Calu3 (cell line): ENCODE measurements at regions not wholly inside any gene's neighbourhood (a gene's known extent, or its start where the extent isn't known, plus 50 kb on each side); places are given as distances from the start of the nearest gene placed in this dataset.

Experiments used
- BruUV-seq: library from RNA; stranded (reverse); fragments of 400-500 nt; replicated peaks from 2 replicates; lab custom pipeline; 2021; lab: Mats Ljungman, UMichigan
- CTCF ChIA-PET: fragments of 300-600 bp; sonication (Branson Sonifier 250); formaldehyde crosslinking; loops from one replicate; lab custom pipeline; 2022; ENCODE audit warnings: antibody characterized with exemption; lab: Charles Lee
- DNase-seq: peaks from one replicate; pipeline ENCODE4 v3.0.0; 2022
- H3K27ac Mint-ChIP-seq: one replicate; pipeline ENCODE4 v1.8.0; 2022; ENCODE audit warnings: mixed read lengths; ENCODE audit not compliant: unreplicated experiment
- H3K27me3 Mint-ChIP-seq: one replicate; pipeline ENCODE4 v1.8.0; 2022; ENCODE audit warnings: mixed read lengths; ENCODE audit not compliant: unreplicated experiment
- H3K36me3 Mint-ChIP-seq: one replicate; pipeline ENCODE4 v1.8.0; 2022; ENCODE audit warnings: mild to moderate bottlenecking, moderate library complexity, mixed read lengths; ENCODE audit not compliant: insufficient read depth, unreplicated experiment
- H3K4me1 Mint-ChIP-seq: one replicate; pipeline ENCODE4 v1.8.0; 2022; ENCODE audit warnings: mild to moderate bottlenecking, low read depth, mixed read lengths; ENCODE audit not compliant: unreplicated experiment
- H3K4me3 Mint-ChIP-seq: one replicate; pipeline ENCODE4 v1.8.0; 2022; ENCODE audit warnings: mild to moderate bottlenecking, low read depth, moderate library complexity, mixed read lengths; ENCODE audit not compliant: unreplicated experiment
- H3K9me3 Mint-ChIP-seq: one replicate; pipeline ENCODE4 v1.8.0; 2022; ENCODE audit warnings: low read depth, mixed read lengths; ENCODE audit not compliant: unreplicated experiment
- CTCF ChIP-seq: fragments of 200-600 bp; IDR thresholded peaks from one replicate; pipeline ENCODE4 v1.8.0; 2022; ENCODE audit warnings: antibody characterized with exemption; ENCODE audit not compliant: unreplicated experiment
- intact Hi-C: fragments of 100-400 bp; cut with micrococcal nuclease; formaldehyde crosslinking; loops from one replicate; pipeline ENCODE4 v1.10.0; 2022; ENCODE audit not compliant: unreplicated experiment

DNA sequence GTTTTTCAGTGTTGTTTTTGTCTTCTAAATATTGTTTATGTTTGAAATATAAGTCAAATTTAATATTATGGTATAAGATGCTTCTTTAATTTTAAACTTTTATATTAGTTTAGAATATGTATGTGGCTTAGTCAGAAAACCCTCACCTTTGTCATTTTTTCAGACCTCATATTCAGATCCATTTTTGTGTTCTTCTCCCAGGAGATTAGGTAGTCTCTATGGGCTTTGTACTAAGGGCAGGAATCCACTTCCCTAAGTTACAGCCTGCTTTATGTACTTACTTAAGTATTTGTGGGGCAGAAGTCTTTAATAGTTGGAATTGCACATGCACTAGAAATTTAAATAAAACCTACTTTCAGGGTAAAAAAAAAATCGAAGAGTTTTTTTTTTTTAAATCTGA is 63.5 kb upstream of the TENM3 start:
- no peak for DNase-seq
- H3K27ac Mint-ChIP-seq, result no peak overlapping the region
- no peaks in the 10 kb centered on the region for H3K9me3 Mint-ChIP-seq
- CTCF ChIA-PET, result no interaction called here
- H3K4me3 Mint-ChIP-seq, result no peak overlapping the region
- no peak for TF ChIP-seq CTCF
- no peaks in the 10 kb centered on the region for H3K27me3 Mint-ChIP-seq
- BruUV-seq, result no TSS peak
- peaks cover 17% of the 10 kb centered on the region for H3K4me1 Mint-ChIP-seq
- H3K36me3 Mint-ChIP-seq, result no peaks in the 10 kb centered on the region
- intact Hi-C loops, result no loop called here

GRCh38 chr4:182185491-182185890 is 57.7 kb upstream of the TENM3 start:
- Mint-ChIP-seq H3K27ac (no peak overlapping the region), H3K36me3 (no peaks in the 10 kb centered on the region), H3K27me3 (no peaks in the 10 kb centered on the region), H3K4me1 (no peaks in the 10 kb centered on the region), H3K4me3 (no peak overlapping the region), H3K9me3 (no peaks in the 10 kb centered on the region)
- TF ChIP-seq CTCF, result no peak
- intact Hi-C loops, result no loop called here
- BruUV-seq, result no TSS peak
- CTCF ChIA-PET, result interaction anchor here (0.6 kb wide), 1 partner anchor 270 kb away, joined by 8 read pairs; no protein-coding TSS in a partner anchor
- DNase-seq, result no peak

DNA sequence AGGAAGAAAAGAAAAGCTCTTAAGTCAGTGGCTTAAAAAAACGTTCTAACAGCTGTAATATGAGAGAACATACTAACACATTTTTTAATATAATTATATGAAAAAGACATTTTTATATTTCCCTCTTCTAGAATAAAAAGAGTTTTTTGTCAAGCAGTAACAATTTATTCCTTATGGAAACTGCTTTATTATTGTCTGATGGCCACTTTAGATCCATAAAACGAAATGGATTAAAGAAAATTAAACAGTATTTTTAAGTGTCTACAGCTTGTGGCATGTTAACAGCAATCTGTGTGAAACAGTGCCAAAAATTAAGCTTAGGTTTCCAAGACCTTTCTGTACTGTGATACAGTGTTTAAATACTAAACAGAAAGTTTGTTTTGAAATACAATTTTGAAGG is 55.5 kb upstream of the TENM3 start:
- BruUV-seq, result no TSS peak
- no peak for DNase-seq
- Mint-ChIP-seq H3K36me3 (no peaks in the 10 kb centered on the region), H3K9me3 (peaks cover 3% of the 10 kb centered on the region), H3K27ac (no peak overlapping the region), H3K4me1 (no peaks in the 10 kb centered on the region), H3K4me3 (no peak overlapping the region), H3K27me3 (no peaks in the 10 kb centered on the region)
- TF ChIP-seq CTCF, result no peak
- CTCF ChIA-PET, result interaction anchor here (0.7 kb wide), 1 partner anchor 13 kb away, joined by 3 read pairs; no protein-coding TSS in a partner anchor
- intact Hi-C loops, result no loop called here

DNA sequence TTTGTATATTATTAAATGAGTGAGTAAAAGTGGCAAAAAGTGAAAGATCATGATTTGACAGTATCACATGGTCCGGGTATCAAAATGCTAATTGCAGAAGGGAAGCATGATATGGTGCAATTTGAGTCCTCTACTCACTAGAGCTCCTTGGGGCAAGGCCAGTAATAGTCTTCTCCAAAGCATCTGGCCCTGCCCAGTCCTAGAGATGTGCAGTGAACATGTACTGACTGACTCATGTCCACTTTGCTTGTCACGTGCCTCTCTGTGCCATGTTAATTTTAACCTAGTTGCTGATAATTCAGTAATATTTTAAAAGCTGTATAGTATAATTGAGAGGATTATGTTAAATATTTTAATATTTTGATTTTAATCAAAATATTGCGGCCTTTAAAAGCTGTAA is 54.6 kb upstream of the TENM3 start:
- DNase-seq, result no peak
- no peak overlapping the region for H3K27ac Mint-ChIP-seq
- no peaks in the 10 kb centered on the region for H3K27me3 Mint-ChIP-seq
- H3K4me3 Mint-ChIP-seq, result no peak overlapping the region
- CTCF ChIA-PET, result no interaction called here
- no peaks in the 10 kb centered on the region for H3K36me3 Mint-ChIP-seq
- H3K4me1 Mint-ChIP-seq, result no peaks in the 10 kb centered on the region
- TF ChIP-seq CTCF, result no peak
- BruUV-seq, result no TSS peak
- intact Hi-C loops, result no loop called here
- H3K9me3 Mint-ChIP-seq, result peaks cover 3% of the 10 kb centered on the region
